CD4-positive, CD25-positive, alpha-beta regulatory T cell (primary cell): ENCODE measurements at regions not wholly inside any gene's neighbourhood (a gene's known extent, or its start where the extent isn't known, plus 50 kb on each side); places are given as distances from the start of the nearest gene placed in this dataset.

Experiments
- ATAC-seq, 2 donors: fragments of 150-1000 bp; cut with Tn5 transposase; one replicate each; pipeline ENCODE4 v1.10.0; 2021; ENCODE audit warnings: low read depth in 2 of 2, moderate number of reproducible peaks in 2 of 2, moderate library complexity in 1 of 2
- DNase-seq, 3 donors: peaks; one replicate each; pipeline versions ENCODE4 v3.0.0 to v3.0.0-alpha.2; 2012 to 2022; ENCODE audit warnings: mixed read lengths in 1 of 3
- H3K27ac ChIP-seq: one replicate; pipeline ENCODE4 v1.7.0; 2013; ENCODE audit warnings: mild to moderate bottlenecking, low read length; ENCODE audit not compliant: insufficient read depth, poor library complexity, severe bottlenecking
- H3K27me3 ChIP-seq: one replicate; pipeline ENCODE4 v1.7.0; 2013; ENCODE audit warnings: low read length; ENCODE audit not compliant: control insufficient read depth, insufficient read depth
- H3K36me3 ChIP-seq: one replicate; pipeline ENCODE4 v1.7.0; 2013; ENCODE audit warnings: mild to moderate bottlenecking, low read length, moderate library complexity; ENCODE audit not compliant: control insufficient read depth, insufficient read depth
- H3K4me1 ChIP-seq: 2 replicates; pipeline ENCODE4 v1.7.0; 2013; ENCODE audit warnings: mild to moderate bottlenecking, low read length; ENCODE audit not compliant: insufficient read depth, control insufficient read depth, poor library complexity, severe bottlenecking
- H3K4me3 ChIP-seq: one replicate; pipeline ENCODE4 v1.7.0; 2013; ENCODE audit warnings: low read depth, mild to moderate bottlenecking, low read length, moderate library complexity
- H3K9me3 ChIP-seq, 2 experiments: 1 replicate in 1 of 2; 2 replicates in 1 of 2; pipeline ENCODE4 v1.7.0; 2013; ENCODE audit warnings: low read length in 2 of 2, mild to moderate bottlenecking in 1 of 2, moderate library complexity in 1 of 2; ENCODE audit not compliant: control insufficient read depth in 2 of 2
- H3K27ac Mint-ChIP-seq, 3 donors: one replicate each; pipeline ENCODE4 v1.8.0; 2020 to 2022; ENCODE audit warnings: mild to moderate bottlenecking in 3 of 3, mixed read lengths in 3 of 3, moderate library complexity in 2 of 3
- H3K27me3 Mint-ChIP-seq: one replicate; pipeline ENCODE4 v1.8.0; 2022; ENCODE audit warnings: mild to moderate bottlenecking, mixed read lengths
- H3K36me3 Mint-ChIP-seq: one replicate; pipeline ENCODE4 v1.8.0; 2020; ENCODE audit warnings: mixed read lengths
- H3K4me1 Mint-ChIP-seq, 4 donors: one replicate each; pipeline ENCODE4 v1.8.0; 2020 to 2022; ENCODE audit warnings: mixed read lengths in 4 of 4, mild to moderate bottlenecking in 1 of 4
- H3K4me3 Mint-ChIP-seq, 4 donors: one replicate each; pipeline ENCODE4 v1.8.0; 2020 to 2022; ENCODE audit warnings: mild to moderate bottlenecking in 4 of 4, mixed read lengths in 4 of 4, moderate library complexity in 3 of 4
- H3K9me3 Mint-ChIP-seq, 7 donors: one replicate each; pipeline ENCODE4 v1.8.0; 2020 to 2022; ENCODE audit warnings: mixed read lengths in 7 of 7, mild to moderate bottlenecking in 3 of 7, moderate library complexity in 2 of 7

GRCh38 chr18:45330170-45330594, 285.1 kb upstream of the SLC14A2 start:
- H3K4me3 ChIP-seq, result no peak overlapping the region
- H3K9me3 Mint-ChIP-seq, result peaks cover 0 to 3% (median 0%) of the 10 kb centered on the region in 7 donors
- no peak overlapping the region for H3K27ac ChIP-seq
- no peaks in the 10 kb centered on the region for H3K36me3 Mint-ChIP-seq
- no peaks in the 10 kb centered on the region for H3K36me3 ChIP-seq
- peaks cover 3% of the 10 kb centered on the region for H3K27me3 ChIP-seq
- no peak for ATAC-seq
- no peak overlapping the region for H3K27ac Mint-ChIP-seq
- no peak for DNase-seq
- no peak overlapping the region for H3K4me3 Mint-ChIP-seq
- H3K4me1 ChIP-seq, result no peaks in the 10 kb centered on the region
- H3K9me3 ChIP-seq, result no peaks in the 10 kb centered on the region
- H3K4me1 Mint-ChIP-seq, result no peaks in the 10 kb centered on the region
- H3K27me3 Mint-ChIP-seq, result peaks cover 4% of the 10 kb centered on the region

GRCh38 chr18:45332871-45333270, 282.4 kb upstream of the SLC14A2 start:
- no peaks in the 10 kb centered on the region for H3K4me1 ChIP-seq
- Mint-ChIP-seq H3K27ac (no peak overlapping the region), H3K4me3 (no peak overlapping the region), H3K9me3 (peaks cover 0 to 1% (median 0%) of the 10 kb centered on the region in 7 donors), H3K27me3 (peaks cover 4% of the 10 kb centered on the region), H3K36me3 (no peaks in the 10 kb centered on the region), H3K4me1 (no peaks in the 10 kb centered on the region)
- ATAC-seq, result no peak
- H3K27ac ChIP-seq, result no peak overlapping the region
- H3K9me3 ChIP-seq, result no peaks in the 10 kb centered on the region
- peaks cover 3% of the 10 kb centered on the region for H3K27me3 ChIP-seq
- H3K36me3 ChIP-seq, result no peaks in the 10 kb centered on the region
- H3K4me3 ChIP-seq, result no peak overlapping the region
- no peak for DNase-seq

GRCh38 chr18:45334191-45334590, 281.1 kb upstream of the SLC14A2 start:
- Mint-ChIP-seq H3K4me3 (no peak overlapping the region), H3K9me3 (peaks cover 0 to 1% (median 0%) of the 10 kb centered on the region in 7 donors), H3K27me3 (peaks cover 4% of the 10 kb centered on the region), H3K27ac (no peak overlapping the region), H3K4me1 (no peaks in the 10 kb centered on the region), H3K36me3 (no peaks in the 10 kb centered on the region)
- H3K27ac ChIP-seq, result no peak overlapping the region
- peaks cover 3% of the 10 kb centered on the region for H3K27me3 ChIP-seq
- no peak overlapping the region for H3K4me3 ChIP-seq
- H3K9me3 ChIP-seq, result no peaks in the 10 kb centered on the region
- no peaks in the 10 kb centered on the region for H3K4me1 ChIP-seq
- ATAC-seq (no peak), DNase-seq (no peak)
- H3K36me3 ChIP-seq, result no peaks in the 10 kb centered on the region

GRCh38 chr18:45335282-45336043, 279.8 kb upstream of the SLC14A2 start:
- Mint-ChIP-seq H3K36me3 (no peaks in the 10 kb centered on the region), H3K9me3 (peaks cover 0 to 1% (median 0%) of the 10 kb centered on the region in 7 donors), H3K4me1 (no peaks in the 10 kb centered on the region), H3K27ac (no peak overlapping the region), H3K4me3 (no peak overlapping the region), H3K27me3 (peaks cover 4% of the 10 kb centered on the region)
- H3K27ac ChIP-seq, result no peak overlapping the region
- no peak for DNase-seq
- no peaks in the 10 kb centered on the region for H3K27me3 ChIP-seq
- ATAC-seq, result no peak
- H3K36me3 ChIP-seq, result no peaks in the 10 kb centered on the region
- no peak overlapping the region for H3K4me3 ChIP-seq
- no peaks in the 10 kb centered on the region for H3K9me3 ChIP-seq
- H3K4me1 ChIP-seq, result no peaks in the 10 kb centered on the region

- H3K4me1 ChIP-seq, result no peaks in the 10 kb centered on the region
- H3K4me3 ChIP-seq, result no peak overlapping the region
- ATAC-seq (no peak), DNase-seq (no peak)
- H3K27ac ChIP-seq, result no peak overlapping the region
- H3K4me1 Mint-ChIP-seq, result no peaks in the 10 kb centered on the region
- H3K4me3 Mint-ChIP-seq, result no peak overlapping the region
- no peak overlapping the region for H3K27ac Mint-ChIP-seq
- peaks cover 4% of the 10 kb centered on the region for H3K27me3 Mint-ChIP-seq
- H3K27me3 ChIP-seq, result no peaks in the 10 kb centered on the region
- H3K36me3 ChIP-seq, result no peaks in the 10 kb centered on the region
- H3K36me3 Mint-ChIP-seq, result no peaks in the 10 kb centered on the region
- no peaks in the 10 kb centered on the region for H3K9me3 ChIP-seq
- H3K9me3 Mint-ChIP-seq, result peaks cover 0 to 1% (median 0%) of the 10 kb centered on the region in 7 donors
These were observed 278.8 kb upstream of the SLC14A2 start for GRCh38 chr18:45336448-45336847.

GRCh38 chr18:45337477-45337876, 277.8 kb upstream of the SLC14A2 start:
- H3K36me3 ChIP-seq, result no peaks in the 10 kb centered on the region
- no peaks in the 10 kb centered on the region for H3K4me1 ChIP-seq
- peaks cover 0 to 1% (median 0%) of the 10 kb centered on the region in 7 donors for H3K9me3 Mint-ChIP-seq
- ATAC-seq (no peak), DNase-seq (no peak)
- no peaks in the 10 kb centered on the region for H3K36me3 Mint-ChIP-seq
- no peaks in the 10 kb centered on the region for H3K27me3 ChIP-seq
- H3K4me3 ChIP-seq, result no peak overlapping the region
- no peaks in the 10 kb centered on the region for H3K4me1 Mint-ChIP-seq
- H3K9me3 ChIP-seq, result no peaks in the 10 kb centered on the region
- no peak overlapping the region for H3K4me3 Mint-ChIP-seq
- H3K27me3 Mint-ChIP-seq, result peaks cover 4% of the 10 kb centered on the region
- no peak overlapping the region for H3K27ac Mint-ChIP-seq
- H3K27ac ChIP-seq, result no peak overlapping the region

GRCh38 chr18:45339810-45340550, 275.3 kb upstream of the SLC14A2 start:
- Mint-ChIP-seq H3K27me3 (peaks cover 6% of the 10 kb centered on the region), H3K9me3 (peaks cover 0 to 1% (median 0%) of the 10 kb centered on the region in 7 donors)
- no peaks in the 10 kb centered on the region for H3K4me1 ChIP-seq

More at GRCh38 chr18:45339810-45340550, 275.3 kb upstream of the SLC14A2 start:
- Histone ChIP-seq H3K4me3 (no peak overlapping the region), H3K27me3 (no peaks in the 10 kb centered on the region), H3K27ac (no peak overlapping the region), H3K9me3 (no peaks in the 10 kb centered on the region), H3K36me3 (no peaks in the 10 kb centered on the region)
- Mint-ChIP-seq H3K4me3 (no peak overlapping the region), H3K4me1 (no peaks in the 10 kb centered on the region), H3K36me3 (no peaks in the 10 kb centered on the region), H3K27ac (no peak overlapping the region)
- ATAC-seq, result no peak
- no peak for DNase-seq
